HL-60 (cell line): ENCODE measurements at regions not wholly inside any gene's neighbourhood (a gene's known extent, or its start where the extent isn't known, plus 50 kb on each side); places are given as distances from the start of the nearest gene placed in this dataset.

Experiments
- CTCF ChIP-seq: IDR thresholded peaks from one replicate; pipeline ENCODE4 v1.5.1; 2011; ENCODE audit warnings: low read length, control low read depth, inconsistent platforms; ENCODE audit not compliant: insufficient read depth
- GABPA ChIP-seq: IDR thresholded peaks from 2 replicates; pipeline ENCODE4 v1.6.1; 2012; ENCODE audit warnings: low read depth
- POLR2AphosphoS5 ChIP-seq: IDR thresholded peaks from 2 replicates; pipeline ENCODE4 v1.6.1; 2012; ENCODE audit warnings: low read depth
- SPI1 ChIP-seq: IDR thresholded peaks from 2 replicates; pipeline ENCODE4 v1.6.1; 2012; ENCODE audit warnings: low read depth, mild to moderate bottlenecking, borderline replicate concordance

- TF ChIP-seq CTCF: no peak
- no peak for TF ChIP-seq GABPA
- TF ChIP-seq POLR2AphosphoS5: no peak
- no peak for TF ChIP-seq SPI1
Observed at GRCh38 chr3:20945892-20946291, 759.9 kb upstream of the SGO1 start.
